ENCODE measurements at regions not wholly inside any gene's neighbourhood (a gene's known extent, or its start where the extent isn't known, plus 50 kb on each side); places are given as distances from the start of the nearest gene placed in this dataset.
"Not testable (repeated sequence)": the region's sequence is repeated elsewhere in the genome, so short reads cannot be mapped to it uniquely, and the experiment has no call there.

- TF ChIP-seq CTCF (conservative IDR thresholded peaks at IDR 0.05); ZFX (IDR thresholded peaks at IDR 0.05): not testable (repeated sequence)
Measured at GRCh38 chr13:85548845-85549244, 250.4 kb downstream of the SLITRK6 start.
